B cell (primary cell): ENCODE measurements at regions not wholly inside any gene's neighbourhood (a gene's known extent, or its start where the extent isn't known, plus 50 kb on each side); places are given as distances from the start of the nearest gene placed in this dataset.

Source experiments
- CTCF ChIP-seq: fragments of 200-600 bp; IDR thresholded peaks from one replicate; pipeline ENCODE4 v1.8.0; 2022; ENCODE audit warnings: antibody characterized with exemption, mild to moderate bottlenecking
- EZH2 ChIP-seq: IDR thresholded peaks from 2 replicates; pipeline ENCODE4 v1.6.1; 2012; ENCODE audit warnings: borderline replicate concordance, low read depth, mild to moderate bottlenecking, moderate library complexity, low read length; ENCODE audit not compliant: insufficient read depth, poor library complexity, severe bottlenecking

- TF ChIP-seq CTCF (no peak), EZH2 (no peak)
Observed at GRCh38 chr16:86758932-86759331, 180.6 kb downstream of the FOXL1 start.
